Testis (tissue), 2 donors: ENCODE measurements at regions not wholly inside any gene's neighbourhood (a gene's known extent, or its start where the extent isn't known, plus 50 kb on each side); places are given as distances from the start of the nearest gene placed in this dataset.

Source experiments
- CTCF ChIP-seq, 3 experiments: fragments of 450-650 bp in 2 of 3; fragments of 200-600 bp in 1 of 3; sonication (generic) in 1 of 3; IDR thresholded peaks; one replicate each; pipeline ENCODE4 v1.5.1; 2016 to 2019; ENCODE audit warnings: antibody characterized with exemption in 3 of 3, mild to moderate bottlenecking in 2 of 3, moderate library complexity in 1 of 3
- POLR2A ChIP-seq: fragments of 450-650 bp; IDR thresholded peaks from one replicate; pipeline ENCODE4 v1.6.1; 2017; ENCODE audit warnings: antibody characterized with exemption, mild to moderate bottlenecking, moderate library complexity

DNA sequence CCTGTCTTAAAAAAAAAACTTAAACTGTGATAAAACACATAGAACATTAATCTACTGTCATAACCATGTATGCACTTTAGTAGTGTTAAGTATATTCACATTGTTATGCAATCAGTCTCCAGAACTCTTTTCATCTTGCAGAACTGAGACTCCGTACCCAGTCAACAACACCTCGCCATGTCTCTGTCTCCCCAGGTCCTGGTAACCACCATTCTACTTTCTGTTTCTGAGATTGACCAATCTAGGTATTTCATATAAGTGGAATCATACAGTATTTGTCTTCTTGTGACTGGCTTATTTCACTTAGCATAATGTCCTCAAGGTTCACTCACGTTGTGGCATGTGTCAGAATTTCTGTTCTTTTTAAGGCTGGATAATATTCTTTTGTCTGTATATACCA, 290.8 kb upstream of the CXCR4 start:
- TF ChIP-seq CTCF (IDR thresholded peaks at IDR 0.05) (no peak), POLR2A (no peak)
